ENCODE measurements at regions not wholly inside any gene's neighbourhood (a gene's known extent, or its start where the extent isn't known, plus 50 kb on each side); places are given as distances from the start of the nearest gene placed in this dataset.

DNA sequence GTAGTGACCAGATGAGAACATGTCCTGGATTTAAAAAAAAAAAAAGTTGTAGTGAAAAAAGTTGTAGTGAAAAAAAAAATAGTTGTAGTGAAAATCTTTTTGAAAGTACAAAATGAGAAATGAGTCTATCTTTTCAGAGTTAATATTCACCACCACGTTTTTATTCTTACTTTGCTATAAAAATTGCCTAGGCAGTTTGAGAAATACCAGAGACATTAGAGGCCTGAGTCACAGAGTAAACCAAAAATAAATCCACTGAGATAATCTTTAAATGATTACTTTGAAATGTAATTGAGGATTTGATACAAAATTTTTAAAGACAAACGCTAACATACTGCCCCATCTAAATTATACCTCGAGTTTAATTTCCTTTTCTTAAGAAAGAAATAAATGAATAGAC, 101.2 kb upstream of the TIAM2 start:
- TF ChIP-seq, protein P1, sequence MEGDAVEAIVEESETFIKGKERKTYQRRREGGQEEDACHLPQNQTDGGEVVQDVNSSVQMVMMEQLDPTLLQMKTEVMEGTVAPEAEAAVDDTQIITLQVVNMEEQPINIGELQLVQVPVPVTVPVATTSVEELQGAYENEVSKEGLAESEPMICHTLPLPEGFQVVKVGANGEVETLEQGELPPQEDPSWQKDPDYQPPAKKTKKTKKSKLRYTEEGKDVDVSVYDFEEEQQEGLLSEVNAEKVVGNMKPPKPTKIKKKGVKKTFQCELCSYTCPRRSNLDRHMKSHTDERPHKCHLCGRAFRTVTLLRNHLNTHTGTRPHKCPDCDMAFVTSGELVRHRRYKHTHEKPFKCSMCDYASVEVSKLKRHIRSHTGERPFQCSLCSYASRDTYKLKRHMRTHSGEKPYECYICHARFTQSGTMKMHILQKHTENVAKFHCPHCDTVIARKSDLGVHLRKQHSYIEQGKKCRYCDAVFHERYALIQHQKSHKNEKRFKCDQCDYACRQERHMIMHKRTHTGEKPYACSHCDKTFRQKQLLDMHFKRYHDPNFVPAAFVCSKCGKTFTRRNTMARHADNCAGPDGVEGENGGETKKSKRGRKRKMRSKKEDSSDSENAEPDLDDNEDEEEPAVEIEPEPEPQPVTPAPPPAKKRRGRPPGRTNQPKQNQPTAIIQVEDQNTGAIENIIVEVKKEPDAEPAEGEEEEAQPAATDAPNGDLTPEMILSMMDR (conservative IDR thresholded peaks at IDR 0.05; ENCODE audit: low read length), result no peak
- no peak for TF ChIP-seq EZH2phosphoT487 (IDR thresholded peaks at IDR 0.05; ENCODE audit: borderline replicate concordance, low read depth, low read length)

All from OCI-LY7 (cell line).